Gastrocnemius medialis (tissue), 4 donors: ENCODE measurements at regions not wholly inside any gene's neighbourhood (a gene's known extent, or its start where the extent isn't known, plus 50 kb on each side); places are given as distances from the start of the nearest gene placed in this dataset.

ENCODE experiments used
- ATAC-seq, 2 donors: fragments of 150-250 bp; one replicate each; pipeline ENCODE4 v1.9.1; 2016
- DNase-seq, 2 donors: peaks; one replicate each; pipeline ENCODE4 v3.0.0-alpha.2; 2019
- H3K27ac ChIP-seq, 4 donors: fragments of 200-600 bp; sonication (generic); 1 replicate in 1 of 4; 2 replicates in 3 of 4; pipeline ENCODE4 v1.5.1; 2016 to 2018; ENCODE audit warnings: mild to moderate bottlenecking in 2 of 4, moderate library complexity in 1 of 4
- H3K27me3 ChIP-seq, 3 donors: fragments of 200-600 bp; sonication (generic) in 2 of 3; 1 replicate in 1 of 3; 2 replicates in 2 of 3; pipeline versions ENCODE4 v1.5.1 to v1.6.0; 2016 to 2019; ENCODE audit warnings: mild to moderate bottlenecking in 1 of 3, moderate library complexity in 1 of 3
- H3K36me3 ChIP-seq, 2 donors: fragments of 200-600 bp; sonication (generic) in 1 of 2; one replicate each; pipeline ENCODE4 v1.5.1; 2017 to 2018
- H3K4me1 ChIP-seq, 2 donors: fragments of 200-600 bp; sonication (generic) in 1 of 2; one replicate each; pipeline ENCODE4 v1.5.1; 2016 to 2017; ENCODE audit warnings: mild to moderate bottlenecking in 2 of 2
- H3K4me3 ChIP-seq, 4 donors: fragments of 200-600 bp; sonication (generic) in 3 of 4; 1 replicate in 1 of 4; 2 replicates in 3 of 4; pipeline ENCODE4 v1.5.1; 2016 to 2019; ENCODE audit warnings: mild to moderate bottlenecking in 2 of 4
- H3K9me3 ChIP-seq, 3 donors: fragments of 200-600 bp; sonication (generic) in 2 of 3; 1 replicate in 1 of 3; 2 replicates in 2 of 3; pipeline ENCODE4 v1.5.1; 2016 to 2019
- POLR2A ChIP-seq, 2 donors: fragments of 450-650 bp; IDR thresholded peaks; one replicate each; pipeline ENCODE4 v1.6.1; 2017; ENCODE audit warnings: antibody characterized with exemption in 2 of 2, mild to moderate bottlenecking in 2 of 2, moderate library complexity in 2 of 2
- in situ Hi-C, 4 donors: fragments of 200-750 bp; cut with MboI; loops; one replicate each; pipeline versions ENCODE4 v1.15.0 to v1.8.0; 2017; ENCODE audit warnings: low sequenced_read_pairs in 4 of 4
- intact Hi-C: fragments of 100-400 bp; cut with DNase I; formaldehyde crosslinking; loops from one replicate; pipeline ENCODE4 v1.15.1; 2023; ENCODE audit warnings: low total_unique reads
- TF ChIP-seq, protein P1 (sequence below), 5 experiments: fragments of 450-650 bp in 3 of 5; fragments of 200-600 bp in 2 of 5; sonication (generic) in 2 of 5; IDR thresholded peaks in 4 of 5; conservative IDR thresholded peaks in 1 of 5; 1 replicate in 4 of 5; 2 replicates in 1 of 5; pipeline ENCODE4 v1.5.1; 2016 to 2019; ENCODE audit warnings: antibody characterized with exemption in 5 of 5, mild to moderate bottlenecking in 3 of 5, moderate library complexity in 3 of 5

- no peak for ATAC-seq
- Histone ChIP-seq H3K27ac (no peak overlapping the region), H3K4me1 (no peaks in the 10 kb centered on the region), H3K9me3 (no peaks in the 10 kb centered on the region), H3K27me3 (peaks cover 0 to 3% (median 0%) of the 10 kb centered on the region in 3 donors), H3K36me3 (no peaks in the 10 kb centered on the region), H3K4me3 (no peak overlapping the region)
- in situ Hi-C loops (no loop called here), intact Hi-C loops (no loop called here)
- no peak for DNase-seq
- no peak for TF ChIP-seq POLR2A (IDR thresholded peaks at IDR 0.05)
- TF ChIP-seq, protein P1, sequence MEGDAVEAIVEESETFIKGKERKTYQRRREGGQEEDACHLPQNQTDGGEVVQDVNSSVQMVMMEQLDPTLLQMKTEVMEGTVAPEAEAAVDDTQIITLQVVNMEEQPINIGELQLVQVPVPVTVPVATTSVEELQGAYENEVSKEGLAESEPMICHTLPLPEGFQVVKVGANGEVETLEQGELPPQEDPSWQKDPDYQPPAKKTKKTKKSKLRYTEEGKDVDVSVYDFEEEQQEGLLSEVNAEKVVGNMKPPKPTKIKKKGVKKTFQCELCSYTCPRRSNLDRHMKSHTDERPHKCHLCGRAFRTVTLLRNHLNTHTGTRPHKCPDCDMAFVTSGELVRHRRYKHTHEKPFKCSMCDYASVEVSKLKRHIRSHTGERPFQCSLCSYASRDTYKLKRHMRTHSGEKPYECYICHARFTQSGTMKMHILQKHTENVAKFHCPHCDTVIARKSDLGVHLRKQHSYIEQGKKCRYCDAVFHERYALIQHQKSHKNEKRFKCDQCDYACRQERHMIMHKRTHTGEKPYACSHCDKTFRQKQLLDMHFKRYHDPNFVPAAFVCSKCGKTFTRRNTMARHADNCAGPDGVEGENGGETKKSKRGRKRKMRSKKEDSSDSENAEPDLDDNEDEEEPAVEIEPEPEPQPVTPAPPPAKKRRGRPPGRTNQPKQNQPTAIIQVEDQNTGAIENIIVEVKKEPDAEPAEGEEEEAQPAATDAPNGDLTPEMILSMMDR (IDR thresholded peaks at IDR 0.05 in 4 of 5, conservative IDR thresholded peaks at IDR 0.05 in 1 of 5): no peak
Observed at GRCh38 chr22:49613511-49614270, 214.0 kb downstream of the BRD1 start.

DNA sequence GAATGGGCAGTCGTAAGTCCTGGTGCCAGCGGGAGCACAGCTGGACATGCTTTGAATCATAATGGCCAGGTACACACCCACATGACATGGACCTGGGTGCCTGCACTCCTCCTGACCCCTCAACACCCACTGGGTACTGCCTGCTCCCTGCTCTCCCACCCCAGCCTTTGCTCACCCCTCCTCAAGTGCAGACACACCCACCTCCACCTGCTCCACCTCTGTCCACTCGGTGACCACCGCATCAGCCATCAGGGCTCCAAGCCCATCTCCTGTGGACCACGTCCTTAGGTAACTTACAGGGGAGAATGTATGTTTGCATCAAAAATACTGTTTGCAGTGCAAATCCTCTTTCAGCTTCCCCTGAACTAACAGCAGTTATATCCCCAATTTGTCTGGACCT is 214.6 kb downstream of the BRD1 start:
- intact Hi-C loops (no loop called here), in situ Hi-C loops (no loop called here)
- H3K27me3 ChIP-seq: peaks cover 0 to under 1% (median 0%) of the 10 kb centered on the region in 3 donors
- TF ChIP-seq, protein P1 (IDR thresholded peaks at IDR 0.05 in 4 of 5, conservative IDR thresholded peaks at IDR 0.05 in 1 of 5): no peak
- TF ChIP-seq POLR2A (IDR thresholded peaks at IDR 0.05): no peak
- H3K36me3 ChIP-seq: no peaks in the 10 kb centered on the region
- no peak for ATAC-seq
- H3K4me3 ChIP-seq: no peak overlapping the region
- no peaks in the 10 kb centered on the region for H3K9me3 ChIP-seq
- no peak for DNase-seq
- H3K4me1 ChIP-seq: no peaks in the 10 kb centered on the region
- no peak overlapping the region for H3K27ac ChIP-seq

DNA sequence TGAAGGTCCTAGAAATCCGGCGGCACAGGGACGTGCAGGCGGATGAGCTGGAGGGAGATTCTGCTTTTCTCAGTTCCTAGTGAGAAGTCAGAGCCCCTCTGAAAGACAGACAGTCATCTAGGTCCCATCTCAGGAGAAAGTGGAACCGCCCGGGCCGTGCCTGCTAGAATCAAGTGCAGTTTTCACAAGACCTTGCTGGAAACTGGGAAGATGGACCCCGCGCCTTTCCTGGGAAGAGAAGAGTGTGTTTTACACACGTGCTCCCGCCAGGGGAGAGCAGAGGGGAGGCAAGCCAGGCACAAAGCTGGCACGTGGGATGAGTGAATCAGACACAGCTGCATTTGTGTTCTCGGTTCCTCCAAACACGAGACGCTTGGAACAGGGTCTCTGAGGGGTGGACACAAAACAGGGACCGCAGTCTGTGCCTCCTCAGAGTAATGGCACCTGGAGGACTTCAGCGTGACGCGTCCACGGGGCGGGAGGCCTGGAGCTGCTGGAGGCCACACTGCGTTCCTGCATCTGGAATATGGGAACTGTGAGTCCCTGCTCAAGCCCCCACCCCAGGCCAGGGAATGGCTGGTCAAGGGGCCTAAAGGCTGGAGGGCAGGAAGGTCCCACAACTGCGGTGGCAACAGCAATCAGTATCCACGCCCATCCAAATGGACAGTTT is 218.3 kb downstream of the BRD1 start:
- intact Hi-C loops: no loop called here
- no peak overlapping the region for H3K4me3 ChIP-seq
- DNase-seq (no peak), ATAC-seq (no peak)
- no peaks in the 10 kb centered on the region for H3K36me3 ChIP-seq
- TF ChIP-seq, protein P1 (IDR thresholded peaks at IDR 0.05 in 4 of 5, conservative IDR thresholded peaks at IDR 0.05 in 1 of 5): no peak
- TF ChIP-seq POLR2A (IDR thresholded peaks at IDR 0.05): no peak
- H3K4me1 ChIP-seq: no peaks in the 10 kb centered on the region
- in situ Hi-C loops: no loop called here
- H3K27me3 ChIP-seq: no peaks in the 10 kb centered on the region
- no peak overlapping the region for H3K27ac ChIP-seq
- H3K9me3 ChIP-seq: no peaks in the 10 kb centered on the region

- intact Hi-C loops: no loop called here
Observed at GRCh38 chr22:49608660-49609059, 219.0 kb downstream of the BRD1 start.

More at GRCh38 chr22:49608660-49609059, 219.0 kb downstream of the BRD1 start:
- in situ Hi-C loops: no loop called here
- H3K4me3 ChIP-seq: no peak overlapping the region
- H3K9me3 ChIP-seq: no peaks in the 10 kb centered on the region
- H3K4me1 ChIP-seq: no peaks in the 10 kb centered on the region
- DNase-seq (no peak), ATAC-seq (no peak)
- TF ChIP-seq, protein P1 (IDR thresholded peaks at IDR 0.05 in 4 of 5, conservative IDR thresholded peaks at IDR 0.05 in 1 of 5): no peak
- no peak for TF ChIP-seq POLR2A (IDR thresholded peaks at IDR 0.05)
- H3K36me3 ChIP-seq: no peaks in the 10 kb centered on the region
- no peak overlapping the region for H3K27ac ChIP-seq
- no peaks in the 10 kb centered on the region for H3K27me3 ChIP-seq
